GM12872 (cell line): ENCODE measurements at regions not wholly inside any gene's neighbourhood (a gene's known extent, or its start where the extent isn't known, plus 50 kb on each side); places are given as distances from the start of the nearest gene placed in this dataset.

Source experiments
- TF ChIP-seq, protein P1 (sequence below): IDR thresholded peaks from 3 replicates; pipeline ENCODE4 v1.5.1; 2011; ENCODE audit warnings: low read depth, mild to moderate bottlenecking, low read length, moderate library complexity; ENCODE audit not compliant: insufficient read depth

DNA sequence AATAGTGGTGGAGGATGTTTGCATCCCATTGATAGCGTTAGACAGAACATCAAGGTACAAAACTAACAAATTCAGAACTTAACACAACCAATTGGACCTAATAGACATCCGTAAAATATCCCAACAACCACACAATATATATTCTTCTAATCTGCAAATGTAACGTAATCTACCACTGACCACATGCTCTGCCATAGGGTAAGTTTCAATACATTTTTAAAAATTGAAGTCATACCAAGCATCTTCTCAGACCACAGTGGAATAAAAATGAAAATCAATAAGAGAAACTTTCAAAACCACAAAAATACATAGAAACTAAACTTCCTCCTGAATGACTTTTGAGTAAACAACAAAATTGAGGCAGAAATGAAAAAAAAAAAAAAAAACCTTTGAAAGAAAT, 1087.5 kb downstream of the KCNT2 start:
- TF ChIP-seq, protein P1, sequence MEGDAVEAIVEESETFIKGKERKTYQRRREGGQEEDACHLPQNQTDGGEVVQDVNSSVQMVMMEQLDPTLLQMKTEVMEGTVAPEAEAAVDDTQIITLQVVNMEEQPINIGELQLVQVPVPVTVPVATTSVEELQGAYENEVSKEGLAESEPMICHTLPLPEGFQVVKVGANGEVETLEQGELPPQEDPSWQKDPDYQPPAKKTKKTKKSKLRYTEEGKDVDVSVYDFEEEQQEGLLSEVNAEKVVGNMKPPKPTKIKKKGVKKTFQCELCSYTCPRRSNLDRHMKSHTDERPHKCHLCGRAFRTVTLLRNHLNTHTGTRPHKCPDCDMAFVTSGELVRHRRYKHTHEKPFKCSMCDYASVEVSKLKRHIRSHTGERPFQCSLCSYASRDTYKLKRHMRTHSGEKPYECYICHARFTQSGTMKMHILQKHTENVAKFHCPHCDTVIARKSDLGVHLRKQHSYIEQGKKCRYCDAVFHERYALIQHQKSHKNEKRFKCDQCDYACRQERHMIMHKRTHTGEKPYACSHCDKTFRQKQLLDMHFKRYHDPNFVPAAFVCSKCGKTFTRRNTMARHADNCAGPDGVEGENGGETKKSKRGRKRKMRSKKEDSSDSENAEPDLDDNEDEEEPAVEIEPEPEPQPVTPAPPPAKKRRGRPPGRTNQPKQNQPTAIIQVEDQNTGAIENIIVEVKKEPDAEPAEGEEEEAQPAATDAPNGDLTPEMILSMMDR, result no peak

DNA sequence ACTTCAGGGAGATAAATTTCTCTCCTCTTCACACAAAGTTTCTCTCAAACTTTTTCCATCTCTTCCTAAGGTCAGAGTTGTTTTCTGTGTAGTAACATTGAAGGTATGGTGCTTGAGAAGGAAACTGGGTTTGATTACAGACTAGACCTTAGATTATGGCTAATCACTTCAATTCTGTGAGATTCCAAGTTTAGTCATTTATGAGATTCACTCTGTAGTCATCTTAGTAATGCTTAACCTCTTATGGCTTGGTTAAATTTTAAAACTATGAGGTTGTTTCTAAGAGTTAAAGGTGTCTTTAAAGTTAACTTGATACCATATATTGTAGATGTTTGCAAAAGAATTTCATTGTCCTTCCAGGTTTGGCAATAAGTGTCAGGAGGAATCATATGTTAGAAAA, 1092.2 kb downstream of the KCNT2 start:
- TF ChIP-seq, protein P1, result no peak

DNA sequence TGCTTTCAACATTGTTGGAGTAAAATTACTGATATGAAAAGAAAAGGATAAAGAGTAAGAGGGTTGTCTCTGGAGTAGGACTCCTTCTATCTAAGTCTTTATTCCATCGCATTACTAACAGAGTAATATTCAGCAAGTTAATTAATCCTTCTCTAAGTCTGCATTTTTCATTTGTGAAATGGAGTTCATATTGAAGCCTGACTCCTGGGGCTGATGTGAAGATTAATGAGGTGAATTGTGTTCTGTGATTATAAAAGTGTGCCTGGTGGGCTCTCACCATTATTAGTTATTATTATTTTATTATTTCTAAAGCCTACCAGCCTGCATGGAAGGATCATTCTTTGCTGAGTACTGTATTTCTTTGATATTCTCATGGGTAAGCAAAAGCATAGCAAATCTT, 1096.7 kb downstream of the KCNT2 start:
- TF ChIP-seq, protein P1, result no peak

DNA sequence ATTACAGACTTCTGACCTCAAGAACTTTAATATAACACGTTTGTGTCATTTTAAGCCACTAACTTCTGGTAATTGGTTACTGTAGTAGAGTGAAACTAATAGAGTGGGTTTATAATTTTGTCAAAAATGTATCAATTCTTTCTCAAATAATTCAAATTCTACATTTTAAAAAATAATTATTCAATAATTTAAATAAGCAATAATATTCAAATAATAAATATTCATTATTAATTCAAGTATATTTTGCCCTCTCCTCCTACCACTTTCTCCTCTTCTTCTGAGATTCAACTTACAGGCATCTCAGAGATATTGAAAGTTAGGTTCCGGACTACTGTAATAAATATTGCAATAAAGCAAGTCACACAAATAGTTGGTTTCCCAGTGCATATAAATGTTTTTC, 1107.1 kb downstream of the KCNT2 start:
- TF ChIP-seq, protein P1, result no peak

DNA sequence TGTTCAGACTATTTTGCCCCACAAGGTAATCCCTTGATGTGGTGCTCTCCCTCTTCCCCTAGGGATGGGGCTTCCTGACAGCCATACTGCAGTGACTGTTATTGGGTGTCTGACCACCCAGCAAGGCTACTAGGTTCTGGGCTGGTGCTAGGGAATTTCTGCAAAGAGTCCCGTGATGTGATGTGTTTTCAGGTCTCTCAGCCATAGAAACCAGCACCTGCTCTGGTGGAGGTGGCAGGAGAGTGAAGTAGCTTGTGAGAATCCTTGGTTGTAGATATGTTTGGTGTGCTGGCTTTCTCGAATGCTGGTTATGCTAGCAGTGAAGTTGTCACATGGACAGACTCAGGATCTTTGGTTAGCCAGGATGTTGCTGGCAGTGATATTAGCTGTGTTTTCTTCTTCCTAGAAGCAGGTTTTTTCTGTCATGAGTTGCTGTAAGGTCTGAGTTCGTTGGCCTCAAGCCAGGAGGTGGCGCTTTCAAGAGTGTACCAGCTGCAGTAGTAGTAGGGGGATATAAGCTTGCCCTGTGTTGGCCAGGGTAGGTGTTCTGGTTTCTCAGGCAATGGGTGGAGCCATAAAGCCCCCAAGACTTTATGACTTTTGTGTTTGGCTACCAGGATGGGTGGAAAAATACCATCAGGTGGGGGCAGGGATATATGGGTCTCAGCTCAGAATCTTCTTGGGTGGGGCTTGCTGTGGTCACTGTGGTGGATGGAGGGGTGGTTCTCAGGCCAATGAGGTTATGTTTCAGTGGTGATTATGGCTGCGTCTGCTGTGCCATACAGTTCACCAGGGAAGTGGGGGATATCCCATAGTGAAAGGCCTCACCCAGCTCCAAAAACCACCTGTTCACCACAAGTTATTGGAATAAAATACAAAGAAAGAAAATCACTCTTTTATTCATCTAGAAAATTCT, 1112.3 kb downstream of the KCNT2 start:
- TF ChIP-seq, protein P1, result no peak

DNA sequence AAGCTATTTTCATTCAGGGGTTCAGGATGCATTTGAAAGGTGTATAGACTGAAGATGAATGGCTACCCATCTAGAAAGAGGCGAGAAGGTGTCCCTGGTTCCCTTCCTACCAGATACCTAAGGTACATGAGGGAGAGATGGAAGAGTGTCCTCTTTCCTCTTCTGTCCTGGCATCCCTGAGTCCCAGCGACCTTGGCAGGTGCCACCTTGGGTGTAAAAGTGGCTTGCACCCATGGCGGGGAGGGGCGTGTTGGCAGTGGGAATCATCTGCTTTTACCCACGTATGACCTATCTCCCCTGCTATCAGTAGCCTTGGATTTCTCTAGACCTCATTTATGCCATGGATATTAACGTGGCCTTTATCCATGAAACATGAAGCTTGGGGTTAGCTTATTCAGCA, 1126.1 kb downstream of the KCNT2 start:
- TF ChIP-seq, protein P1, result no peak

DNA sequence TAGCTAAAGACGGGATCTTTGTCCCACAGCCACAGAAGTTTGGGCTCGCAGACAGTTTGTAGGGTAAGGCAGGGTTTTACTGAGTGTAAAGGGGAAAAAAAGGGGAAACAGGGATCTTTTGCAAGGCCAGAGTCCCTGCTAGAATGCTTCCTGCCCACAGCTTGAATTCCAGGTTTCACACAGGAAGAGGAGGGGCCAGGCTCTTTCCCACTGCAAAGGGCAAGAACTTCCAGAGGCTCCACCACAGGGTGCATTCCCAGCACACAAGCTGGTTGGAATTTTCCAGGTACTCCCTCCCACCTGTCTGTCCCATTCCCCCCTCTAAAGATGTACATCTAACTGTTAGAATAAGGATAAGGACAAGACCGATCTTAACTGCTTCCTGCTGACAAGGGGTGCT, 1126.9 kb downstream of the KCNT2 start:
- TF ChIP-seq, protein P1, result no peak
